Head of caudate nucleus (tissue), 42 donors: ENCODE measurements at regions not wholly inside any gene's neighbourhood (a gene's known extent, or its start where the extent isn't known, plus 50 kb on each side); places are given as distances from the start of the nearest gene placed in this dataset.
"Not testable (repeated sequence)": the region's sequence is repeated elsewhere in the genome, so short reads cannot be mapped to it uniquely, and the experiment has no call there.

Source experiments
- DNase-seq, 42 donors: peaks; one replicate each; pipeline versions ENCODE4 v3.0.0 to v3.0.0-alpha.2; 2020 to 2021; ENCODE audit warnings: mixed read lengths in 7 of 42
- intact Hi-C: fragments of 100-400 bp; cut with DNase I; formaldehyde crosslinking; loops from one replicate; pipeline ENCODE4 v1.15.0; 2022

DNA sequence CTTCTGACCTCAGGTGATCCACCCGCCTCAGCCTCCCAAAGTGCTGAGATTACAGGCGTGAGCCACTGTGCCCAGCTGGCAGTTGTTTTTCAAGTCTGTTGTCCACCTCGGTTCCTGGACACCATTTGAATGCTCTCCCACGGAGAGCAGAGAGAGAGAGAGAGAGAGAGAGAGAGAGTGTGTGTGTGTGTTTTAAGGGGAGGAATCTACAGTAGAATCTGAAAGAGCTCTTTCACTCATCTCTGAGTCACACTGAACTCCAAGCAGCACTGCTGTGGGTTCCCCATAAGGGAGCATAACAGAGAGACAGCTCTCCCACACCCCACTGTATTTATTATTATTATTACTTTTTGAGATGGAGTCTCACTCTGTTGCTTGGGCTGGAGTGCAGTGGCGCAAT, 156.6 kb downstream of the RPLP1 start:
- peak in 4 of 42 donors; percentile 2 to 11 (median 2) for DNase-seq
- intact Hi-C loops = no loop called here

DNA sequence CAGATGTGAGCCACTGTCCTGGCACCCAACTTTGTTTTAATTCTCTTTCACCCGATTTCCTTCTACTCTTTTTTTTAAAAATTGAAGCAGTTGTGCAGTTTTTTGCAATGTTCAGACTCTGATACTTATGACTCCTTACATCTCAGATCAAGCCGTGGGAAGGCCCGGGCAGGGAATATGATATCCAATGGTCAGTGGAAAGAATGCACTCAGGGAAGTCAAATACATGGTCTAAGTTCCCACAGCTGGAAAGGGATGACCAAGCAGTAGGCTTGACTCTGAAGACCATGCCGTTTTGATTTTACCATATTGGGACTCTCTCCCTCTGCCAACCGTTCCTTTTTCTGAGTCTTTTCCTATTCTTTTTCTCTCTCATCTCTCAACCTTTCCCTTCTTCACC, 157.2 kb downstream of the RPLP1 start:
- intact Hi-C loops = no loop called here
- peak in 1 of 42 donors; percentile 12 for DNase-seq

DNA sequence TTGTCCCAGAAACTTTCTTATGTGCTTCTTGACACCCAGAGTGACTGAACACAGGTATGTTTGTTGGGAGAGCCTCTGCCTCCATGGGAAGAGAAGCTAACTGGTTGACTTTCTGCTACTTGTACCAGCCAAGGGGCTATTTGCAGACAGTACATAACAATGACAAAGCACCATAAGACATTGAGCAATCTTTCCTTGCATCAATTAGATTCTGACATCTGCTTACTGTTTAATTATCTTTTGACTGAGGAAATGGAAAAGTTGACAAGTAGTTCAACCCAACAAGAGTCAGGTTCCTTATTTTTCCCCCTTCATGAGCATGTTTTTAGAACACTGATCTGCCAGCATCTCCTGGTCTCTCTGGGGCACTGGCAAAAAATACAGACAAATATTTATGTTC, 157.7 kb downstream of the RPLP1 start:
- intact Hi-C loops = no loop called here
- DNase-seq = peak in 1 of 42 donors; percentile 4

DNA sequence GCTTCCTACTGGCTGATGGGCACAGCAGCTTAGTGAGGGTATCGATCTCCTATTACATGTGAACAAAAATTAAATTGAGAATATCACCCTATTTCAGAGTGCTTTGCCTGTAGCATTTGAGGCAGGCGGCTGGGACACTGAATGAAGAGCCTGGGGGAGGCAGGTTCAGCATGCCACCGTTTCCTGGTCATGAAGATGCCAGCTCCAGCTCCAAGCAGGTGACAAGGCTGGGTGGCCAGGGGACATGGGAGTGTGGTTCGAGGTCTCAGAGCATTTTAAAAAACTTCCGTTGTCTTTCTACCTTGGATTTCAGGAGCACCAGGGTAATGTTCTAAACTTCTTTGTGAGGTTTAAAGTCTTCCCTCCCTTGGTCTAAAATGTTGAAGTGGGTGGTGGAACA, 158.2 kb downstream of the RPLP1 start:
- peak in 1 of 42 donors; percentile 24 for DNase-seq
- intact Hi-C loops = no loop called here

DNA sequence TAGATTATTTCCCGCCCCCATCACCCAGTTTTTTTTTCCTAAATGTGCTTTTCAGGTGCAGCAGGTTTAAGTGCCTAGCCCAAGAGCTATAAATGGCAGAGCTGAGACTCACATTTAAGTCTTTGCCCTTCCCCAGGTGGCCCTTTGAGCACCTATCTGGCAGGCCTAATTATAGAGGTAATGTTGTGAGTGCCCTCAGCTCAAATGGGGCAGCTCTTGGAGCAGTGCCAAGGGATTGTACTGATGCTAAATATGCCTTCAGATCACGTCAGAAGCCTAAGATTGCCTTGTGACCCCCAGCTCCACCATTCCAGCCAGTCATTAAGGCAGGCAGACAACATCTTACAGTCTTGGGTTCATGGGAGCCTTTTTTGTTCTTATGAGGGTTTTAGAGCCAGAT, 159.5 kb downstream of the RPLP1 start:
- intact Hi-C loops = no loop called here
- DNase-seq = peak in 1 of 42 donors; percentile 31

DNA sequence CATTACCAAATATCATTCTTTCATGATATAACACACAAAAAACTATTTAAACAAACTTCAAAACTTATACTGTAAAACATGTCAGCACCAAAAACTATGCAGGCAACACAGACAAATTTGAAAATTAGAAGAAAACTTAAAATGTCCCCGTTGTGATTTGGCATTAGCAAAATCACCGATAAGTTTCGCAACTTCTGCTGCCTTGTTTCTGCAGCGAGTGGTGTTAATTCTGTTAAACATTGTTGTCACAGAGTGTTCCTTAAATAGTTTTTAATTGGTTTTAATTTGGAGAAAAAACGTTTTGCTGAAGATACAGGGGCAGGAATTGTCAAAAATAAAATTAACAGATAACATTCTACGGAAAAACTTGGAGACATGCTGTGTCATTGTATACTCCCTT, 160.6 kb downstream of the RPLP1 start:
- peak in 1 of 42 donors; percentile 20 for DNase-seq
- intact Hi-C loops = no loop called here

DNA sequence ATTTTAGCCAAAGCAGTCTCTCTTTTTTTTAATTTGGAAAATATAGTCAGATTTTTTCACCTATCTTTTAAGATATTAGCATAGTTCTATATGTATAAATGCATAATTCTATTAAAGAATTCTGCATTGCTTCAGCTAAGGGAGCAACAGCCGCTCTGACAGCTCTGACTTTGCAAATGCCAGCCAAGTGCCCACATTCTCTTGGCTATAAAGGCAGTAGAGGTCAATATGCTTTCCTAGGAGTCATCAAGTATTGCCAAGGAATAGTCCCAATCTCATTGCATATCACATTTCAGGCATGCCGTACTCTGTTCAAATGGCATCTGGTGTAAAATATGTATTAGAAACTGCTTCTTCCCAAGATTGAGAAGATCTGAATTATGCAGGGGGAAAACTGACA, 161.4 kb downstream of the RPLP1 start:
- intact Hi-C loops = no loop called here
- DNase-seq = peak in 1 of 42 donors; percentile 26

DNA sequence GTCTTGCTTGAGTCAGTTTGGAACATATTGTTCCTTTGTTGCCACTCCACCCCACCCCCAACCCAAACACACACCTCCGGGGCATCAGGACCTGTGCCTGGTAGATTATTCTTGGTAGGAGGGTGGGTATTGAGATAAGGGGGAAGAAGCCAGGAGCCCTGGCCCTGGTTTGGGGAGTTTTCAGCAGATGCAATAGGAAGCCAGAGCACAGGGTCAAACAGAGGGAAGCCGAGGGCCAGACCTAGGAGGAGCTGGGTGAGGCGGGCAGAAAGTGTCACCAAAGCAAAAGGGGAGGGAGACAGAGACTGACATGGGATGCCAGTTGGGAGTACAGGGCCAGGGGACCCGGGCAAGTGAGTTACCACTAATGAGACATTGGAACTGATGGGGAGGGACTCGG, 163.1 kb downstream of the RPLP1 start:
- intact Hi-C loops = no loop called here
- peak in 1 of 42 donors; percentile 17 for DNase-seq

DNA sequence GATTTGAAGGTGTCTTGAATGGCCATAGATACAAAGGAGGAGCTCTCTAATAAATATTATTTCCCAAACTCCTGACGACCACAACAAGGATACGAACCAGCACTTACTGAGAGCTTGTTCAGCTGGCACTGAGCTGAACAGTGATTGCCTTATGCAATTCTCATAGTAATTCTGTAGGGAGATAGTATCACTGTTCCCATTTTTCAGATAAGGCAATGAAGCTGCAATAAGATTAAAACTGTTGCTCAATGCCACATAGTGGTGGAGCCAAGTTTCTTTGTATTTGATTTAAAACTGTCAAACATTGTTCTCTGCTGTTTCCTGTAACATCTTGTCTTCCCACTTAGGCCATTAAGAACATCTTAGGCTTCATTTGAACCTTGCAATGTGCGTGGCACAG, 163.9 kb downstream of the RPLP1 start:
- intact Hi-C loops = no loop called here
- DNase-seq = no peak

DNA sequence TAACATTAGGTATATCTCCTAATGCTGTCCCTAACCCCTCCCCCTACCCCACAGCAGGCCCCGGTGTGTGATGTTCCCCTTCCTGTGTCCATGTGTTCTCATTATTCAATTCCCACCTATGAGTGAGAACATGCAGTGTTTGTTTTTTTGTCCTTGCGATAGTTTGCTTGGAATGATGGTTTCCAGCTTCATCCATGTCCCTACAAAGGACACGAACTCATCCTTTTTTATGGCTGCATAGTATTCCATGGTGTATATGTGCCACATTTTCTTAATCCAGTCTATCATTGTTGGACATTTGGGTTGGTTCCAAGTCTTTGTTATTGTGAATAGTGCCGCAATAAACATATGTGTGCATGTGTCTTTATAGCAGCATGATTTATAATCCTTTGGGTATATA, 164.5 kb downstream of the RPLP1 start:
- DNase-seq, intact Hi-C loops: not testable (repeated sequence)

DNA sequence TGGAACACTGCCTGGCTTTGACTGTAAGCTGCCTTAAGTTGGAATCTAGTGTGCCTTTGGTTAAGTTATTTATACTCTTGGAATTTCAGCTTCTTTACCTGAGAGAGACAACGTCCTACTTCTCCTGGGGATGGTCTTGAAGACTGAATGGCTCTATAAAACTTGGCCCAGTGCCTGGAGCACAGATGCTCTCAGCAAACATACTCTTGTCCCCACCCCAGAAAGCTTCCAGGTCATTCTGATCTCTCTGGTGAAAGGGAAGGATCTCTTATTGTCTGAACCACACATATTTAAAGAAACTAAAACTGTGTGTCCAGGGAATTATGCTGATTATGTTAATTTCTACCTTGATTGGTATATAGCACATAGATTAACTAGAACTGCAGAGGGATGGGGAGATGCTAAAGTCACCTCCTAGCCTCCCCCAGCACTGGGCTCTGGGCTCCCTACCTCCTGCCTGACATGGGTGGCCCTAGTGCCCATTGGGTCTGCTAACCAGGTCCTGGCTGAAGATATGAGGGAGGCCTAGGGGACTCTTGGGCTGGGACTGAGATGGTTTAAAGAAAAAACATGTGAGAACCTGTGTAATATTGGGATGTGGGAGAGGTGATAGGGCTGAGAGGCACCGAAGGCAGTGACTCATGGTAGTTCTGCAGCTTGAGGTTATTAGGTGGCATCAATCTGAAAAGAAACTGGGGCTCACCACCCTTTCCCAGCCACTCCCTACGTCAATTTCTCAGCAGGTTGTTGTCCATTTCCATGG, 171.0 kb downstream of the RPLP1 start:
- DNase-seq = no peak
- intact Hi-C loops = no loop called here

DNA sequence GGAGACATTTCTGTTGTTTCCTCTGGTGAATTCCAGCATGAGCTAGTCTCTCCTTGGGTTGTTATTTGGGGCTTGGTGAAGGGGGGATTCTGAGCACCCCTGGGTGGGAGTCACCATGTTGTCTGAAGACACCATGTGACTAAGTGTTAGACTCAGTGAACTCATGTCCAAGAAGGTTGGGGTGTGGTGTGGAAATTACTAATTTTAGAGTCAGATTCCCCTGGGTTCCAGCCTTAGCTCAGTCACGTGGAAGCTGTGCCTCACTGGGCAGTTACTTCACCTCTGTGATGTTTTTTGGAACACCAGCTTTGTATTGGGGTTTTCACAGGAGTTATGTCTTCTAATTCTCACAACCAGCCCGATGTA, 171.5 kb downstream of the RPLP1 start:
- peak in 1 of 42 donors; percentile 1 for DNase-seq
- intact Hi-C loops = no loop called here

DNA sequence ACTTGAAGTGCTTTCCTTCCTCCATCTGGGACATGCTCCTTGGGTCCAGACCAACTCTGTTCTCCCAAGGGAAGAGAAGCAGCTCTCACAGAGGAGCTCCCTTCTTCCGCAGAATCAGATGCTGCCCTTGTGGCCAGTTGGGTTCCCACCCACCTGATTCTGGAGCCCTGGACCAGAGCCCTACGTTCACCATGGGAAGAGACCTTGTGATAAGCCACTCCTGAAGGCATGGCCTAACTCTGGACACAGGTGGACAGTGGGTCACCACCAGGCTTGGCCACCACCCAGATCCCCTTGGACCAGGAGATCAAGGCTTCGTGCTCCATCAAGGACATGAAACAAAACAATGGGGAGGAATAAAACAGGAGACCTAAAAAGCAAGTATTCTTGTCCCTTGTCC, 172.2 kb downstream of the RPLP1 start:
- intact Hi-C loops = no loop called here
- peak in 1 of 42 donors; percentile 1 for DNase-seq

DNA sequence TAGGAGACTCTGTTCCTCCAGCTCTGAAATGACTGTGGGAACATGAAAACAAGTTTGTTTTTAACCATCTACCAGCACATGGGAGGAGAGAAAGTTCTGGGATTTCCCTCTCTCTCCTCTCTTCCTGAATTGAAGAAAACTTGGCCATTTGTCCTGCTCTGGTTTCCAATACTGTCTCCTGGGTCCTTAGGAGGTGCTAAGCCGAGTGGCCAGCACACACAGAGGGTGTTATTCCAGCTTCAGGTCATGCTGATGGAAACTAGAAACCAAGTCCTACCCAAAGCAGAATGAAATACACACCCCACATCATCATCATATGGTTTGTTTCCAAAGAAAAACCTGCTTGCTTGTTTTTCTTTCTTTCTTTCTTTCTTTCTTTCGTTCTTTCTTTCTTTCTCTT, 172.7 kb downstream of the RPLP1 start:
- DNase-seq = peak in 1 of 42 donors; percentile 1
- intact Hi-C loops = no loop called here

DNA sequence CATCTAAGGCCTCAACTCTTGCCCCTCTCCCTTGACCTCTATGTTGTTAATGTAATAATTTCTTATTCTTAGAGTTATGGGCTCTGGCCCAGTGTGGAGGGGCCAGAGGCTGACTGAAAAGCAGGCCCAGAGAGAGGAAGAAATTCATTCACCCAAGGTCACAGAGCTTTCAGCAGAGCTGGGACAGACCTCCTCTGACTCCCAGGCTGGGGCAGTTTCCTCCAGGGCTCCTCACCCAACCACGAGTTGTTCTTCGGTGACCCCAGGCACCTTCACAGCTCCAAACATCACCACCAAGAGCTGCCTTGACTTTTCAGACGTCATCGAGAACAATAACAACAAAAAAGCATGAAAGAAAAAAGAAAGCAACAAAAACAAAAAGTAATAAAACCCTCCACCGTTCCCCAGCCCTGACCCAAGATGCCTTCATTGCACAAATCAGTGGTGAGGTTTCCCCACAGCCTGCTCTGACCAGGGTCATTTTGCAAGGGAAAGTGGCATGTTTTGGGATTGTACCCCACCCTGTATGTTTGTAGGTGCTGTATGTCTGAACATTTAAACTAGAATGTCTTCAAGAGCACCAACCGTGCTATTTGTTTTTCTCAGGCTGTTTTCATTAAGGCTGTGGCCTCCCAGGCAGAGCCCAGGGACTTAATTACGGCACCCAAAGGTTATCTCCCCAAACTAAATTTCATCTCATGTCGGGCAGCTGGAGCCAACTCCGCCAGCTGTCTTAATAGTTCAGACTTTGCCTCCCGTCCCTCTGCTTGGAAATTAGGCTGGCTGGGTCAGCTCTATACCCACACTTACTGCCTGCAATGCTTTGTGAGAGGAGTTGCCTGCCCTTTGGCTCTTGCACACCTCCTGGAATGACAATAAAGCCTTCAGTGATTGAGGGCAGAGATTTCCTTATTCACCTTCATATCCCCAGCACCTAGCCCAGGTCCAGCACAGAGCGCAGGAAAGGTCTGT, 173.8 kb downstream of the RPLP1 start:
- DNase-seq = peak in 1 of 42 donors; percentile 0
- intact Hi-C loops = no loop called here

DNA sequence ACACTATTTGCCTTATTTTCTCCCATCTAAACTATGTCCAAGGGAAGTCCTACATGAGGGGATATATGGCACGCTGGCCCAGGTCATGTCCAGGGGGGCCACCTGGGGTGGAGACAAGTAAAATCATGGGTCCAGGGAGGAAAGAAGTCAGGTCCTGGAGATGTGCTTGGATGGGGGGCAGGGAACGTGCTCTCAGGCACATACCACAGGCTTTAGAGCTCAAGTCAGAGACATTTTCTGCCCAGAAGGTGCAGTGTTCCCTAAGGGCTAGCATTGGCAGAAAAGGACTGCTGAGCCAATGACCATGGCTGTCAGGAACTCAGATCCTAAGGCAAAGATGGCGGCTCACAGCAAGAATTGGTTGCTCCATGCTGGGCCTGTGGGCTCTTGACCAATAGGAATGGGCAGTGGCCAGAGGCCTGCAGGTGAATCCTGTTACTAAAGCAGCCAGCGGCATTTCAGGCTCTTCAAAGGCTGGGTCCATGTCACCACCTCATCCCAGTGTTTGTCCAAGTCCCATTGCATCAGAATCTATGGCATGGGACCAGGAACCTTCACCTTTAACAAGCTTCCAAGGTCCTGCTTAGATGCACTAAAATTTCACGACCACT, 175.0 kb downstream of the RPLP1 start:
- no peak for DNase-seq
- intact Hi-C loops = no loop called here

DNA sequence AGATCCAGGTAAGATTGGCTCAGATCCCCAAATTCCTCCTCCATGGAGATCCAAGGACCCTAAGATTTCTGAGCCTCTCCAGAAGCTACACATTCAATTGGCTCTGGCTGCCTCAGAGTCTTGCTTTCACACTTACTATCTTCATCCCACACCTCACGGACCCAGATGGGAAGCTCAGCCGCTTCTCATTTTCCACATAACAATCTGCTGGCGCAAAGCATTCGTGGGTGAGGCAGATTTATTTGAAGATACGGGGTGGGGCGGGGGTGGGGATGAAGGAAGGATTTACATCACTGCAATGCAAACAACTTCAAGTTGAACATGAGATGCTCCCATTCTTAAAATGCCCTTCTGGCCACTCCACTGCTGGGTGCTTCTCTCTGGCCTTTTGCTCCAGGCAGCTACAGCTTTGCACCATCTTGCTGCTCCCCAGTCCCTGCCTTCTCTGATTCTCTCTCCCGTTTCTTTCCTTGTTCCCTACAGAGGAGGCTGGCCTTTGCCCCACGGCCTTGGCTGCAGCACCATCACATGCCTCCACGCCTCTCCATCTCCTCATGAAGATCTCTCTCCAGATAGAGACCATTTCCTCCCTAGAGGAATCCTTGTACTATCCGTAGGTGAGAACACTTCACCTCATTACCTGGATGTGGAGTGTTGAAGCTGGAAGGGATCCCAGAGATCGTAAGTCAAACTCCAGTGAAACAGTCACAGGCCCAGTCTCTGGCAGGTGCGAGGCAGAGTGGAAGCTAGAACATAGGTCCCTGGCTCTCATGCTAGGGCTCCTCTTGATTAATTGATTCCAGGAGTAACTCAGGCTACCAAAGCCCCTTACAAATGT, 175.9 kb downstream of the RPLP1 start:
- peak in 1 of 42 donors; percentile 1 for DNase-seq
- intact Hi-C loops = no loop called here

DNA sequence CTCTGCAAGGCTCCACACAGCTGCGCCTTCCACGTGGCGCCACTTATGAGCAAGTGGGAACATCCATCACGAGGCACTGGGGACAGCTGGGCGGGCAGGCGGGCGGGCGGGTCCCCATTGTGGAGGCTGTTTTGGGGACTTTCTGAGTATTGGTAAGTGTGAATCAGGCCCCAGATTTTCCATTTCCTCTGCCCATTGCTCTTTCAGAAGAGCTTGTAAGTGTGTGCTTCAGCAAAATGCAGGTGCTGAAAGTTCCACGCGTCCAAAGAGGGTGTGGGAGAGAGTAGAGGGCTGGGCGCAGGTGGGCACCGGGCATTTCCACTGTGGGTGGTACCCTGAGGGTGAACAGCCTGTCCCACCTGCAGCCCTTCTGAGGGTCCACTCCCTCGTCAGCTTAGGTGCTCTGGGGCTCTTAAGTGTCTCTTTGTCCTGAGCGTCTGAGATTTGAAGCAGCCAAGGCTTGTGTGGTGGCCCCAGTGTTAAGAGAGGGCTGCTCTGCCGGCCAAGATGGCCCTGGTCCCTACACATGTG, 177.1 kb downstream of the RPLP1 start:
- intact Hi-C loops = no loop called here
- peak in 1 of 42 donors; percentile 3 for DNase-seq

DNA sequence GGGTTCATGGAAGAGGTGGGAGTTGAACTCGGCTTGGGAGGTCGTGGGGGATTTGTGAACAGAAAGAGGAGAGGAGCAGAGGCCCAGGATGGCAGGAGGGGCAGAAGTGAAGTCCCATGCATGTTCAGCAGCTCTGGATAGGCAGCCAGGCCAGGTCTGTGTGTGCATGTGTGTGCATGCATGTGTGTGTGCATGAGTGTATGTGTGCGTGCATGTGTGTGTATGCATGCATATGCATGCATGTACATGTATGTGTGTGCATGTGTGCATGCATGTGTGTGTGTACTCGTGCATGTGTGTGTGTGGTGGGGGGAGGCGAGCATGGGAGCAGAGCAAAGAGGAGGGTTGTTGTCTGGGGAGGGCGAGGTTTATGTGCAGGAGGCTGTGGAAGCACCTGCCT, 178.4 kb downstream of the RPLP1 start:
- DNase-seq = no peak
- intact Hi-C loops = no loop called here
